Left hindlimb (tissue), 1 donor: ENCODE measurements at regions not wholly inside any gene's neighbourhood (a gene's known extent, or its start where the extent isn't known, plus 50 kb on each side); places are given as distances from the start of the nearest gene placed in this dataset.
A peak's percentile ranks its signal among the peaks of the same experiment; 100 is the strongest.

Source experiments
- DNase-seq: peaks from one replicate; pipeline ENCODE4 v3.0.0-alpha.2; 2018

- DNase-seq, result no peak
Observed at GRCh38 chr4:3343358-3343757, 50.5 kb downstream of the RGS12 start.

GRCh38 chr4:3344104-3344503 is 51.3 kb downstream of the RGS12 start:
- no peak for DNase-seq

- DNase-seq, result no peak
Observed at GRCh38 chr4:3344596-3344995, 51.8 kb downstream of the RGS12 start.

- DNase-seq, result no peak
Observed at GRCh38 chr4:3345384-3345783, 52.6 kb downstream of the RGS12 start.

- DNase-seq, result peak; percentile 42
Observed at GRCh38 chr4:3346146-3346545, 53.3 kb downstream of the RGS12 start.

- no peak for DNase-seq
Observed at GRCh38 chr4:3347871-3348270, 55.0 kb downstream of the RGS12 start.

GRCh38 chr4:3348621-3349020 is 55.8 kb downstream of the RGS12 start:
- no peak for DNase-seq

GRCh38 chr4:3349116-3349515 is 56.3 kb downstream of the RGS12 start:
- no peak for DNase-seq

- no peak for DNase-seq
Observed at GRCh38 chr4:3351997-3352396, 59.2 kb downstream of the RGS12 start.

GRCh38 chr4:3352505-3352904 is 59.7 kb downstream of the RGS12 start:
- DNase-seq, result no peak

GRCh38 chr4:3352941-3353594 is 60.2 kb downstream of the RGS12 start:
- no peak for DNase-seq

- DNase-seq, result no peak
Observed at GRCh38 chr4:3353752-3354454, 61.1 kb downstream of the RGS12 start.

GRCh38 chr4:3354455-3354811 is 61.6 kb downstream of the RGS12 start:
- DNase-seq, result no peak

GRCh38 chr4:3355266-3355748 is 62.5 kb downstream of the RGS12 start:
- no peak for DNase-seq

- no peak for DNase-seq
Observed at GRCh38 chr4:3358656-3359055, 65.8 kb downstream of the RGS12 start.

GRCh38 chr4:3360777-3361176 is 68.0 kb downstream of the RGS12 start:
- no peak for DNase-seq

- DNase-seq, result no peak
Observed at GRCh38 chr4:3361406-3361805, 68.6 kb downstream of the RGS12 start.

- no peak for DNase-seq
Observed at GRCh38 chr4:3361896-3362295, 69.1 kb downstream of the RGS12 start.

GRCh38 chr4:3362431-3363287 is 69.8 kb downstream of the RGS12 start:
- no peak for DNase-seq

- no peak for DNase-seq
Observed at GRCh38 chr4:3363411-3364141, 70.8 kb downstream of the RGS12 start.

- no peak for DNase-seq
Observed at GRCh38 chr4:3364199-3364598, 71.4 kb downstream of the RGS12 start.

GRCh38 chr4:3364634-3365314 is 72.0 kb downstream of the RGS12 start:
- DNase-seq, result no peak
